ENCODE measurements at regions not wholly inside any gene's neighbourhood (a gene's known extent, or its start where the extent isn't known, plus 50 kb on each side); places are given as distances from the start of the nearest gene placed in this dataset.

DNA sequence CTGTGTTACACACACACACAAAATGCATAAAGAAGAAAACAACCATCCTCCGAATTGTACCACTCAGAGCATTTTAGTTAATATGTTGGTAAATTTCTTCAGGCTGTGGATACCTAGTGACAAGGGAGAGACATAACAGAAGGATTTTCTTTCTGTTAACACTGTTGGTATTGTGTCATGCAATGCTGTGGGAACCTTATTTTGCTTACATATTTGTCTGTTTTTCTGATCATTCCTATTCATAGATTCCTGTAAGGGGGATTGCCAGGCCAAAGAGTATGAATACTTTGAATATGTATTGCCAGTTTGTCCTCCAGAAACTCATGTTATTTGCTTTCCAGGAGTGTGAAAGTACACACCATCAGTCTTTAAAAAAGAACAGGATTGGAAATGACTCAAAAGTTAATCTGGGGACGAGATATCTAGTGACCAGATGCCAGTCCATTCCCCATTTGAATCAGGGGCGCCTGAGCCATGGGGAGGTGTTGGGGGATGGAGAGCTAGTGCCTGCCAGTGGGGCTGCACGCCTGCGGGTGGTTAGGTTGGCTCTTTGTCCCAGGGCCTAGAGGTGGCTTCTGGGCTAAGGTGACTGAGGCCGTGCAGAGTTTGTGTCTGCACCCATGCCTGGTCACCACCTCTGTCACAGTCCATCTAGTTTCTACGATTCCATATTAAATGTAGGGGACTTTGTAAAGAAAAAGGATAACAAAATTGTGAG is 142.0 kb downstream of the PTPN20 start:
- no peak for DNase-seq (ENCODE audit: low read depth)

DNA sequence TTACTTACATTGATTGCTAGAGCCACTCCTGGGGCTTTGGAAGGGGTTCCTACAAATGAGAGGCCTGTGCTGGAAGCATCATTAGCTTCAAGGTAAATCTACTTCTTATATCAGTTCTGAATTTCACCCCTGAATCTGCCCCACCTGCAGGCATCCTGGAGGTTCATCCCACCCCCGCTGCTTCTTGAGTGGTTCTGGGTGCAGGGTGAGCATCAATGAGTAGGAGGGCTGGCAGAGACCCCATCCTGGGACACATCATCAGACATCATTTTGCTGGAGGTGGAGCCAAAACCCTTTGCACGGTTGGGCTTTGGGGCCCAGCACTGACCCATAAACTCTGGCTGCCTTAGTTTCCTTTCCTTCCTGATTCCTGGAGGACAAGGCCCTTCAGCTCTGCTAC is 143.7 kb downstream of the PTPN20 start:
- no peak for DNase-seq (ENCODE audit: low read depth)

DNA sequence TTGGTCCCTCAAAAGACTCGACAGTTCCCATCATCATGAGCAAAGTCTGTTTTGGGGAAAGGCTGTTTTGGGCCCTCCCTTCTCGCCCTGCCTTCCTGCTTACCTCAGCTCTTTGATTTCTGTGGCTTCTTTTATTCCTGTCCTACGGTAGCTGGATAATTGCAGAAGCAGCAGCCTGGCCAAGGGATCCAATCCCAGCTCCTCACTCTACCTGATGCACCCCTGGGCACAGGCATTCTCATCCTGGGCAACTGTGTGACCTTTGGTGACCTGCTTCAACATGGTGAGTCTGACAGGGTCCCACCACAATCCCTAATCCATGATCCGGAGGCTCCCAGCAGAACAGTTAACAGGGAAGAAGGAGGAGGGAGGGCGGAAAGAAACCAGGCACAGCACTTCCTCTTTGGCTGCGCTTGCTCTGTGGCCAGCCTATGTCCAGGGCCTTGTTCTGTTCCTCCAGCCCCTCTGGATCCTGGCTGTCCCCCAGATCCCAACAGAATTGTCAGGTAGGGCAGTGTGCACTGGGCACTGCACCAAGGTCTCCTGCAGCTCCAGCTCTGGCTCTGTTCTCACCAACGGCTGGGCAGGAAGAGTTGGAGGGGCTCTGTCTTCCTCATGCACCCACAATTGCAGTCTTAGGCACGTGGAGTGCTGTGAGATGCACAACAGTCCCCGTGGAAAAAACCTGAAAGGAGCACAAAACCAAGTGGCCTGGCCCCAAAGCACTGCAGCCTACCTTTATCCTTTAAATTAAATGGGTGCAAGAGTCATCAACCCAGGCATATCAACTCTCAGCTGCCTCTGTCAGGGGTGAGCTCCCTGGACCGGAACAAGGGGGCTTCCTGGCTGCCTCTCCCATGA is 144.4 kb downstream of the PTPN20 start:
- DNase-seq (ENCODE audit: low read depth): no peak

DNA sequence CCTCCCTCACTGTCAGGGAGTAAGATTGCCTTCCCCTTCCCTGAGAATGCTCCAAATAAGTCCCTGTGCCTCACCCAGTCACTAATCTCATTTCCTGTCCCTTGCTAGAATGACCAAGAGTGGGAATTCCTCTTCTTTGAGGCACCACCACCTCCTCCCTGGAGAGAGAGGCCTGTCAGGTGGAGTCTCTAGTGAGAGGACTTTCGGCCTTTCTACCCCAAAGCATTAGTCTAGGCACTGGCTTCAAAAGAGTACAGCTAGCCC is 145.0 kb downstream of the PTPN20 start:
- no peak for DNase-seq (ENCODE audit: low read depth)

DNA sequence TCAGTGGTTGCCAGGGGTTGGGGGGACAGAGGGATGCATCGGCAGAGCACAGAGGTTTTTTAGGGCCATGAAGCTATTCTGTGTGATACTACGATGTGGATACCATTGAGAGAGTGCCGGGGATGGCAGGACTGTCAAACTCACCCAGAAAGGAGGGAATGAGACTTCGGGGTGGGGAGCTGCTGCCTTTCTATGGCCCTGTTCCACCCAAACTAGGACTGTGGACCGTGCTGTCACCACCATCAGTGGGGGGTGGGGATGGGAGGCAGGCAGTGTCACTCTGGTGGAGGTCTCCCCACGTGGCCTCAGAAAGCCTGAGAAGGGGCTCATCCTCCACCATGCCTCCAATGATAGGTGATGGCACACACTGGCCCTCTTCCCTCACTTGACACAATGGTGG is 146.2 kb downstream of the PTPN20 start:
- no peak for DNase-seq (ENCODE audit: low read depth)

DNA sequence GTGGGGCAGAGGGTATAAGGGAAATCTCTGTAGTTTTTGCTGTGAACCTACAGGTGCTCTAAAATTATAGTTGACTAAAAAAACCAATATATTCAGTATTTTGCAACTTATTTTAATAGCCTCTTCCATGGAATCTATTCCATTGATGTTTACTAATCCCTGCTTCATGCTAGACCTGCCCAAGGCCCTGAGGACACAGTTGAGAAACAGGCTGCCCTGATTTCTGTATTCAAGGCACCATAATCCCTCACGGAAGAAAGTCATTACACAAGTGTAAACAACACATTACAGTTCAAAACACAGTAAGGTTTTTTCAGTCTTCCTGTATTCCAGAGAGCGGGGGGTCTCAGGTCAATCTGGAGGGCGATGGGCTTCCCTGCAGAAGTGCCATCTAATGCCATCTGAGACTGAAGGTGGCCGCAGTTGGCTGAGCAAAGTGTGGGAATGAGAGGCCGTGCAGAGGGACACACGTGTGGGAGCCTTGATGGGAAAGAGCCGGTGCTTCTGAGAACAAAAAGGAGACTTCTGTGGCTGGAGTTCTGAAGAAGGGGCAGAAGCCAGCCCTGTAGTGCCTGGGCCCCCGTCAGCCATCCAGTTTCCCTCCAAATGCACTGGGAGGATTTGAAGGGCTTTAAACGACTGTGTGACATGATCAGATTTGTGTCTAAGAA is 146.9 kb downstream of the PTPN20 start:
- DNase-seq (ENCODE audit: low read depth): no peak

DNA sequence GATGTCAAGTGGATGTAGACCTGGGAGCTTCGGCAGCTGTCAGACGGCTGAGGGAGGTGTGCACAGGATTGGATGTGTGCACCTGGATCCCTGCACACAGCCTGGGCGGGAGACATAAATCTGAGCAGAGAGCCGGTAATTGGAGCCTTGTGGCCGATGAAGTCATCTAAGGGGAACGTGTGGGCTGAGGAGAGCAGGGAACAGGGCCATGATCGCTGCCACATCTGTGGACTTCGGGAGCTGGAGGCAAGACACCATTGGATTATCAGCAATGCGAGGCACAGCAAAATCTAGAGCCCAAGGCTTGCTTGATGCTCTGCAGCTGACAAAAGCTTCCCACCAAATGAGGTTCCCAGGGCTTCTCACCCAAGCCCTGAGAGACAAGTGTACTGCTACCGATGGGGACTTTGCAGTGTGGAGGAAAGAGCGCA is 147.7 kb downstream of the PTPN20 start:
- DNase-seq (ENCODE audit: low read depth): no peak

DNA sequence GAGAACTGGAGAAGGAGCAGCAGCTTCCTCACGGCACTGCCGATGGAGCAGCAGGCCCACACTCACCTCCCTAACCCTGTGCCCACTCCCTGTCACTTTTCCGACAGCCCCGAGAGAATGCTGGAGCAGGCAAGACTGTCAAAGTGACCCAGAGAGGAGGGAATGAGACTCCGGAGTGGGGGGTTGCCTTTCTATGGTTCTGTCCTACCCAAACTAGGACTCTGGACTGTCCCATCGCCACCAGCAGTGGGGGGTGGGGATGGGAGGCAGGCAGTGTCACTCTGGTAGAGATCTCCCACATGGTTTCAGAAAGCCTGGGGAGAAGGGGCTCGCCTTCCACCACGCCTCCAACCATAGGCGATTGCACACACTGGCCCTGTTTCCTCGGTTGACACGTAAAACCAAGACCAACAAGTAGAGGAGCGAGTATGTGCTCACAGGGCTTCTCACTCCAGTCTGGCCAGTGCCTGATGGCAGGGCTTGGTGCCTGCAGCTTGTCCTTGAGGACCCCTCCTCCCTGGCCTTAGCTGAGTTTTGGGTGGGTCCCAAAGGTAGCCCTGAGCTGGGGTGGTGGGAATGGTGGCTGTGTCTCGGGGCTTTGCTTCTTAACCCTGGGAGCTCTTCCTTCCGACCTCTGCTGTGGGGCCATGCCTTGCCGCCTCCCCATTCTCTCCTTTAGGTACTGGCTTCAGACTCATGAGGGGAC is 148.5 kb downstream of the PTPN20 start:
- no peak for DNase-seq (ENCODE audit: low read depth)

DNA sequence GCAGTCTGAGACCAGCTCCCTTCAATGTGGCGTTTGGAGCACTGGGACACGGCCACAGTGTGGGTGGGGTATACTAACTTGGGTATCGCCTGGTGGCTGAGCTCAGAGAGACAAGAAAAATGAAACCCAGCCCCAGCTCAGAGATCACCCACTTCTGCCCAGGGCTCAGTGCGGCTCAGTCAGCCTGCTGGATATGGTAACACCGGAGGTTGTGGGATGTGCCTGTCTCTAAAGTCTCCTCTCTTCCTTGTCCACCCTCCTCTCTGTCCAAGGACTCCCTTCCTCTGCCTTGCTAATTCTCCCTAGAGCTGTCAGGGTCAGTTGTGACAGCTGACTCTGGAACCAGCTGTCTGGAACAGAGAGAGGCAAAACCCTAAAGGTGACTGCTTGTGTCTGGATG is 149.1 kb downstream of the PTPN20 start:
- no peak for DNase-seq (ENCODE audit: low read depth)

DNA sequence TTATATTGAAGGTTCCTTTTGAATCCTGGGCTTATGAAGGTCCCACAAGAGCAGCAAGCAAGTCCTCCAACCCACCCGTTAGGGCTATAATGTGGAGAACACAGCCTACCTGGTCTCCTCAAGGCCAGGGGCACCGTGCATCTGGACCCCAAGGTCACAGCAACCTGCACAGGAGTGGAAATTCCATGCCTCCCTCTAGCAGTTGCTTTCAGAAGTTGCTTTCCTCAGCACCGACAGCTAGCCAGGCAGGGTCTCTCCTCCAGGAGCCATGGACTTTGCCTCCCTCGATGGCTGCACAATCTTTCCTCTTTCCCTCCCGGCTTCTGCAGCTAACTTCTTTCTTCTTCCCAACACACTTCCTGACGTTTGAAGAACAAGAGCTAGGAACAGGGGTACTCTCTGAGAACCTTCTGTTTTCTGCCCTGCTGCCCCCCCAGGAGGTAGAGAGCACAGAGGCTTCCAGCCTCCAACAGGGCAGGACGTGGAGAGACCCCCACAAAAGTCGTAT is 149.8 kb downstream of the PTPN20 start:
- no peak for DNase-seq (ENCODE audit: low read depth)

DNA sequence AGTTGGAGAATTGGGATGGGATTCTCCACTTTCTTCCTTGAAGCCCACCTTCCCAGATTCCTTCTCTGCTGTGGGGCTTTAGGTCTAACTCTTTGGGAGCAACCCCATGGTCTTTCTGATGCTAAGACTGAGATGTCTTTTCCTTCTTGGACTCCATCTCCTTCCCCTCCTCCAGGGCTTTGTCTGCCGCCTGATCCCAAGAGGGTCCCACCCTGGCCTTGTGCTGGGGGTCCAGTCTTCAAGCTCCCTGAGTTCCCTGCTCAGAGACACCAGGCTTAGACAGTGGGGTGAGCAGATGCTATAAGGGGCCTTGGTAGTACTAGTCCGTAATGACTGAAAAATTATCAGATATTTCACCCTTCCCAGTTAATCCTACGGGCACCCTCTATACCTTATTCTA is 150.5 kb downstream of the PTPN20 start:
- no peak for DNase-seq (ENCODE audit: low read depth)

DNA sequence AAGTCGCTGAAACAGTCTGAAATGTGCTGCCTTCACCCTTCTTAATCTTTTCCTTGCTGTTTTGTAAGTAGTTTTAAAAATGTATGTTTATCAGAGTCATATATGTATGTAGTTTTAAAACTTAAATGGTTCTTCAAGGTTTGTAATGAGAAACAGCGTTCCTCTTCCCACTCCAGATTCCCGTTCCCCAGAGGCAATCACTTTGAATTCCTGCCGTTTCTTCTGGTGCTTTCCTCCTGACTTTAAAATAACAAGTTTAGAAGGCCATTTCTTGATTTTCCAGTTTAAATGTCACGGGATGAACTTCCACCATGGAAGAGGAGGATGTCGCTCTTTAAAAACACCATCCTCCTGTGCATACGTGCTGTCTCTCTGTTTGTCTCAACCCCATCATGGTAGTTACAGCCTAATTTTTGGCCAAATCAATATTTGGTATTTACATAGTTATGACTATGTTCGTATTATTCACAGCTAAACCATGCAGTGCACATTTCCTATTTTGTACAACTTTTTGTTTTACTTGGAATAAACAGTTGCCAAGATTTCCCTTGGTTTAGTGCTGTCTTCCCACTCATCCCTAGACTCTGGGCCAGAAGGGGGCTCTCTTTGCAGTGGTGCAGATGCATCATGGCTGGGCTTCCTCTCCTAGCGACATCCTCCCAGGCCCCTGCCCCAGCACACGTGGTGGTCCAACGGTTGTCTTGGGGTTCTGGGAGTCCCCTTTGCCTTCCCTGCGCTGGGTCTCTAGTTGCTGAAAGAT is 151.4 kb downstream of the PTPN20 start:
- DNase-seq (ENCODE audit: low read depth): no peak

DNA sequence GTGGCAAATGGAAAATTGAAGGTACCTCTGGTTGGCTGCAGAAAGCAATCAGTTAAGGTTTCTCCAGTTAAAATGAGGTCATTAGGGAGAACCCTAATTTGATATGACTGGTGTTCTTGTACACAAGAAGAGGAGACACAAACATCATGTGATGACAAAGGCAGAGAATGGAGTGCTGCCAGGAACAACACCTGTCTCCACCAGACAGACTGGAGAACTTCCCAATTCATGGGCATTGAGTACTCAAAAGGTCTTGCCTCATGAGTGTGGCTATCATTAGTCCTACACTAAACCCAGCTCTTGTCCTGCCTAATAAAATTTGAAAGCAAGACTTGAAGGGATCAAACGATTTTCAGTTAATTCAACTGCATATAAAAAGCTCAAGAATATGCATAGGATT is 152.6 kb downstream of the PTPN20 start:
- DNase-seq (ENCODE audit: low read depth): no peak

DNA sequence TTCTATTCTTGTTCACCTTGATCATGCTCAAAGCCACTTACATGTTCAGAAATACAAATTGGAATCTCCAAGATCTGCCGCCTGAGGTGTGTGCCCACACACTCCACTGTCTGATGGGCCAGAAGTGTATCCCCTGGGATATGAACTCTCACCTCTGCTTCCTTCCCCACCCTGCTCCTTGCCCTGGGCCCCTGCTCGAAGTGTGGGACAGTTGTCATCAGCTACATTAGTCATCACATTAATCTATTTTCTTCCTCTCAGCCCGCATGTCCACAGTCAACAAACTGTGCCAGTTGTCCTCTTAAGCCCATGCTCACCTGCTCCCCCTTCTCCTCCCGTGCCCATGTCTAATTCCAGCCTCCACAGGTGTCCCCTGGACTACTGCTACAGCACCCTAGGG is 154.7 kb downstream of the PTPN20 start:
- no peak for DNase-seq (ENCODE audit: low read depth)

DNA sequence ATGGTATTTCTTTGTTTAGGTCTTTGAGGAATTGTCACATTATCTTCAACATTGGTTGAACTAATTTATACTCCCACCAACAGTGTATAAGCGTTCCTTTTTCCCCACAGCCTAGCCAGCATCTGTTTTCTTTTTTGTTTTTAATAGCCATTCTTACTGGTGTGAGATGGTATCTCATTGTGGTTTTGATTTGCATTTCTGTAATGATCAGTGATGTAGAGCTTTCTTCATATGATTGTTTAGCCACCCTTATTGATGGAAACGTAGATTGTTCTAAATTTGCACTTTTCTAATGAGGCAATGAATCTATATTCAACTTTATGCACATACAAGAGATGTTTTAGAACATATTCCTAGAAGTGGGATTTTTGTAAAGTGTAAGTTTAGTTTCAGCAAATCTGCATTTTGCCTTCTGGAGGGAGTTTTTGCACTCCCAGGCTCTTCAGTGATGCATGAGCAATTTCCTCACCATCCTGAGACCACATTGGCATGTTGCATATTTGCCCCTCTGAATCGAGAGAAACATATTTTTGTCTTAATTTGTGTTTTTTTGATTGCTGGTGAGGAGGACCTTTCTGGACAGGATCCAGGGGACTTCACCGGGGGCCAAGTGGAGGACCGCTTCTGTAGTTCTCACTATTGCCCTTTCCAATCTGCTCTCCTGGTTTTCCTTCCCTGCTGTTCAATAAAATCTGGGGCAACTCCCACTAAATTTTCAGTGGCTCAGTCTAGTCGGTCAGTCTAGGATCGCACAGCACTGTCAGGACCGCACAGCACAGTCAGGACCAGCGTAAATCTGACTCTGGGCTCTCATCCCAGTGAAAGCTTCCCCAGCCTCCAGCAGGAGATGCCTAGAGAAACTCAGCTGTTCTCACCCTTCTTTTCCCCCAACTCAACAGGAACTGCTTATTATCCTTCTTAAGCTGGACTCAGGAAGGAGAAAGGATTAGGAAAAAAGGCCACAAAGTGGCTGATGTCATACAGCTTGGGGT is 157.0 kb downstream of the PTPN20 start:
- no peak for DNase-seq (ENCODE audit: low read depth)

DNA sequence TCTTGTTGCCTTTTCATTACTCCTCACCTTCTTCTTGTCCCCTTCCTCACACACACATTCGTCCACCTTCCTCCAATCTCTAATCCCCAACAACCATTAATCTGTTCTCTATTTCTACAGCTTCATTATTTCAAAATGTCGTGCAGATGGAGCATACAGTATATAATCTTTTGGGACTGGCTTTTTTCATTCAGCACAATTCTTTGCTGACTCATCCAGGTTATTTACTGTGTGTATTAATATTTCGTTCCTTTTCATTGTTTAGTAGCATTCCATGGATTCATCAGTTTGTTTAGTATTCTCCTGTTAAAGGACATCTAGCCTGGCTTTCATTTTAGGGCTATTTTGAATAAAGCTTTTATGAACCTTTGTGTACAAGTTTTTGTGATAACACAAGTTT is 159.3 kb downstream of the PTPN20 start:
- no peak for DNase-seq (ENCODE audit: low read depth)

DNA sequence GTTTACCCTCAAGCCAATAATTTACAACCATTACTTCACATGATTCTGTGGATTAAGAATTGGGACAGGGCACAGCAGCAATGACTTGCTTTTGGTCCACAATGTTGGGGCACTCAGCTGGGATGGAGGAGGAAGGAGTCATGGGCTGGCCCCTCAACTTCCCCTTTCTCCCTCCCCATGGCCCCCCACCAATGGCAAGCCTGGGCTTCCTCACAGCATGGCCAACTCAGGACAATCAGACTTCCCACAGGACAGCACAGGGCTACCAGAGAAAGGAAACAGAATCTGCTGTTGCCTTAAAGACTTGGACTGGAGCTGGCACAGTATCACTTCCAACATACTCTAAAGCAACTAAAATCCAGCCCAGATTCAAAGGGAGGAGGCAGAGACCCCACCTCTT is 160.7 kb downstream of the PTPN20 start:
- no peak for DNase-seq (ENCODE audit: low read depth)

DNA sequence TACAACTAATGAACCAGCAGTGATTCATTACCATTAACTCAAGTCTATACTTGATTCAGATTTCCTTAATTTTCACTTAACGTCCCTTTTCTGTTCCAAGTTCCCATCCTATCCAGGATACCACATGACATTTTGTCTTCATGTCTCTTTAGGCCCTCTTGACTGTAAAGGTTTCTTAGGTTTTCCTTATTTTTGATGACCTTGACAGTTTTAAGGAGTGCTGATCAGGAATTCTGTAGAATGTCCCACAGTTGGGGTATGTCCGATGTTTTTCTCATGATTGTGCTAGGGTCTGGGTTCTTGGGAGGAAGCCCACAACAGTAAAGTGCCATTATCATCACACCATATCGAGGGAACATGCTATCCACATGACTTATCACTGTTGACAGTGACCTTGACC is 162.7 kb downstream of the PTPN20 start:
- no peak for DNase-seq (ENCODE audit: low read depth)

DNA sequence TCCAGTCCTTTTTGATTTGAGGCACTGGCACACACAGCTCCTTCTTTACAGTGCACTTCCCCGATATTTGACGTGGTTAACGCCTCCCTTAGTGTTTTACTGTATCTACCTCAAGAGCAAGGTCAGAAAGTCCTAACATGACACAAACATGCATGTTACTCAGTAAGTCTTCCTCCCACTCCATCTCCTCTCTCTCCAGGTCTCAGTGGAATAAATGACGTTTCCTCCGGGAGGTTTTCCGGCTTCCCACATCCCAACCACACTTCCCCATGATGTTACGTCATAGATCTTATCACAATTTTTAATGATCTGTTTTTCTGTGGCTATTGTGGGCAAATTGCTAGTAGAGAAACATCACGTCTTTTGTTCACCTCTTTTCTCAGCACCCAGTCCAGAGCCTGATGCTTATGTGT is 165.7 kb downstream of the PTPN20 start:
- DNase-seq (ENCODE audit: low read depth): no peak

DNA sequence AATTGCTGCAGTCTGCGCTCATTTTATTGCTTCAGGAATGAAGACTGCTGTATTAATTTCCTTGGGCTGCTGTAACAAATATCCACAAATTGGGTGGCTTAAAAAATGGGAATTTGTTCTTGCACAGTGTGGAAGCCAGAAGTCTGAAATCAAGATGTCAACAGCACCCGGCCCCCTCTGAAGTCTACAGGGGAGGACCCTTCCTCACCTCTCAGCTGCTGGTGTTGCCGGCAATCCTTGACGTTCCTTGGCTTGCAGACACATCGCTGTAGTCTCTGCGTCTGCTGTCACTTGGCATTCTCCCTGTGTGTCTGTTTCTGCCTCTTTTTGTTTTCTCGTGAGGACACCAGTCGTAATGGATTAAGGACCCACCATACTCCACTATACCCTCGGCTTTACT is 166.2 kb downstream of the PTPN20 start:
- no peak for DNase-seq (ENCODE audit: low read depth)

Measured in forelimb muscle (tissue), 1 donor.